ENCODE measurements at regions not wholly inside any gene's neighbourhood (a gene's known extent, or its start where the extent isn't known, plus 50 kb on each side); places are given as distances from the start of the nearest gene placed in this dataset.

- FAIRE-seq, result no peak
Observed at GRCh38 chr21:35378881-35379280, 329.8 kb upstream of the RUNX1 start.

GRCh38 chr21:35377505-35378090 is 328.5 kb upstream of the RUNX1 start:
- no peak for FAIRE-seq

- no peak for FAIRE-seq
Observed at GRCh38 chr21:35376406-35377135, 327.5 kb upstream of the RUNX1 start.

- no peak for FAIRE-seq
Observed at GRCh38 chr21:35375115-35375514, 326.0 kb upstream of the RUNX1 start.

GRCh38 chr21:35373998-35374397 is 324.9 kb upstream of the RUNX1 start:
- FAIRE-seq, result no peak

GRCh38 chr21:35372201-35372600 is 323.1 kb upstream of the RUNX1 start:
- no peak for FAIRE-seq

- no peak for FAIRE-seq
Observed at GRCh38 chr21:35370671-35371070, 321.6 kb upstream of the RUNX1 start.

- FAIRE-seq, result no peak
Observed at GRCh38 chr21:35370071-35370470, 321.0 kb upstream of the RUNX1 start.

- FAIRE-seq, result no peak
Observed at GRCh38 chr21:35368326-35368725, 319.2 kb upstream of the RUNX1 start.

- FAIRE-seq, result no peak
Observed at GRCh38 chr21:35367553-35367952, 318.5 kb upstream of the RUNX1 start.

- no peak for FAIRE-seq
Observed at GRCh38 chr21:35366394-35367080, 317.4 kb upstream of the RUNX1 start.

GRCh38 chr21:35363458-35363857 is 314.4 kb upstream of the RUNX1 start:
- no peak for FAIRE-seq

- no peak for FAIRE-seq
Observed at GRCh38 chr21:35361988-35362387, 312.9 kb upstream of the RUNX1 start.

GRCh38 chr21:35360870-35361570 is 311.9 kb upstream of the RUNX1 start:
- FAIRE-seq, result no peak

GRCh38 chr21:35359076-35359475 is 310.0 kb upstream of the RUNX1 start:
- FAIRE-seq, result no peak

- no peak for FAIRE-seq
Observed at GRCh38 chr21:35358008-35358407, 308.9 kb upstream of the RUNX1 start.

GRCh38 chr21:35357041-35357780 is 308.1 kb upstream of the RUNX1 start:
- FAIRE-seq, result no peak

- FAIRE-seq, result no peak
Observed at GRCh38 chr21:35354078-35354477, 305.0 kb upstream of the RUNX1 start.

GRCh38 chr21:35352793-35353192 is 303.7 kb upstream of the RUNX1 start:
- no peak for FAIRE-seq

- no peak for FAIRE-seq
Observed at GRCh38 chr21:35352066-35352770, 303.1 kb upstream of the RUNX1 start.

- no peak for FAIRE-seq
Observed at GRCh38 chr21:35351434-35351833, 302.3 kb upstream of the RUNX1 start.

GRCh38 chr21:35350965-35351364 is 301.9 kb upstream of the RUNX1 start:
- FAIRE-seq, result no peak

All from TTC549 (cell line).